ENCODE measurements at regions not wholly inside any gene's neighbourhood (a gene's known extent, or its start where the extent isn't known, plus 50 kb on each side); places are given as distances from the start of the nearest gene placed in this dataset.
"Not testable (repeated sequence)": the region's sequence is repeated elsewhere in the genome, so short reads cannot be mapped to it uniquely, and the experiment has no call there.

DNA sequence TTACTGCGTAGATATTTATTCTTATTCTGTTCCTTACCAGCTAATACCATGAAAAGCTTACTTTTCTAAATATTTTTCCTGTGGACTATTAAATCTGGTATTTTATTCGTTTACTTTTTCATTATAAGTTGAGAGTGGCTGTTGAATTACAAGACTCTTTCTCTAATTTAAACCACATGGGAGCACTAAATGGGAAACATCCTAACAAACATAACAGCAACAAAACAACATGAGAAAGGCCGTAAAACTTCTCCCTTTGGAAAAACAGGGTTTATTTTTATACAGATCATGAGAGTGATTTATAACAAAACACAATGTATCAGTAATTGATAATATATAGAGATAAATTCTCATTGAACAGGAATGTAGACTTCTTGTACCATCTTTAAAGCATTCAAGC lies 1592.1 kb downstream of the EFNB2 start:
- Histone ChIP-seq H3K18ac (ENCODE audit: low read length) (no peak overlapping the region), H2BK120ac (ENCODE audit: low read depth, low read length) (no peak overlapping the region), H3K79me1 (ENCODE audit: low read depth, low read length) (no peaks in the 10 kb centered on the region), H3K4ac (ENCODE audit: low read length) (no peak overlapping the region), H4K91ac (ENCODE audit: low read depth, low read length, poor library complexity) (no peak overlapping the region), H2AK5ac (ENCODE audit: low read depth, low read length) (no peak overlapping the region), H3K9ac (ENCODE audit: low read depth, low read length, poor library complexity) (no peak overlapping the region), H3K9me3 (replicated peaks in 1 of 2; ENCODE audit: control insufficient read depth in 2 of 2, insufficient read depth in 1 of 2, low read depth in 1 of 2, low read length in 2 of 2) (no peaks in the 10 kb centered on the region), H4K8ac (ENCODE audit: low read depth, low read length) (no peak overlapping the region), H2BK5ac (ENCODE audit: low read length) (no peak overlapping the region), H2BK15ac (ENCODE audit: low read length) (no peak overlapping the region), H3K27ac (replicated peaks; ENCODE audit: low read length) (no peak overlapping the region), H2AFZ (ENCODE audit: low read length) (no peak overlapping the region), H3K4me2 (ENCODE audit: insufficient read depth, low read length, poor library complexity, severe bottlenecking) (no peak overlapping the region), H3K4me3 (ENCODE audit: low read length in 2 of 2) (no peak overlapping the region), H3K4me1 (ENCODE audit: control insufficient read depth in 2 of 2, insufficient read depth in 1 of 2, low read depth in 1 of 2, low read length in 2 of 2) (no peaks in the 10 kb centered on the region), H3K23ac (ENCODE audit: low read depth, low read length, poor library complexity) (no peak overlapping the region), H3K36me3 (replicated peaks in 1 of 2; ENCODE audit: control insufficient read depth in 2 of 2, insufficient read depth in 2 of 2, low read length in 2 of 2) (no peaks in the 10 kb centered on the region), H3K27me3 (ENCODE audit: control insufficient read depth in 3 of 3, insufficient read depth in 3 of 3, low read depth in 1 of 3, low read length in 3 of 3) (no peaks in the 10 kb centered on the region), H2BK12ac (ENCODE audit: low read length) (no peak overlapping the region), H3K14ac (ENCODE audit: low read length) (no peak overlapping the region)
- WGBS, 2 donors (ENCODE audit: extremely low coverage in 2 of 2, insufficient read length in 2 of 2, insufficient replicate concordance in 1 of 2) = no CpG with 5 or more reads among the region's 3 CpGs
- no peak for DNase-seq (ENCODE audit: low spot score)

DNA sequence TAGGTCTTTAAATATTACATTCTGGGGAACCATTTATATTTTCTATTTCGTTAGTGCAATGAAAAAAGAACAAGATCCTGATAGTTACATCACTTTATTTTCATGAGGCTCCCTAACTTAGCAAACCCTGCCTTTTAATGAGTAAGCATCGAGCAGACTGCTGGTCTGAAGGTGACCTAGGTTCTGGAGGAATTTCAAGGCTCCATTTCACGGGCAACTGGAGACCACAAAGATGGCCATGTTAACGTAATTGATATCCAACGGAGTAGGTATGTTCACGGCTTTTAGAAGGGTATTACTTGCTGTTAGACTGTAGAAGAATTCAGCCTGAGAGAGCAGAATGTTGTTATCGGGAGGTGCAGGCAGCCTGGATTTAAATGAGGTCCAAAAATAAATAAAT lies 1597.6 kb downstream of the EFNB2 start:
- Histone ChIP-seq H3K4me3 (ENCODE audit: low read length in 2 of 2) (no peak overlapping the region), H3K4me1 (ENCODE audit: control insufficient read depth in 2 of 2, insufficient read depth in 1 of 2, low read depth in 1 of 2, low read length in 2 of 2) (no peaks in the 10 kb centered on the region), H4K91ac (ENCODE audit: low read depth, low read length, poor library complexity) (no peak overlapping the region), H3K9ac (ENCODE audit: low read depth, low read length, poor library complexity) (no peak overlapping the region), H3K36me3 (replicated peaks in 1 of 2; ENCODE audit: control insufficient read depth in 2 of 2, insufficient read depth in 2 of 2, low read length in 2 of 2) (no peaks in the 10 kb centered on the region), H4K8ac (ENCODE audit: low read depth, low read length) (no peak overlapping the region), H2BK12ac (ENCODE audit: low read length) (no peak overlapping the region), H3K27ac (replicated peaks; ENCODE audit: low read length) (no peak overlapping the region), H2AK5ac (ENCODE audit: low read depth, low read length) (no peak overlapping the region), H3K9me3 (replicated peaks in 1 of 2; ENCODE audit: control insufficient read depth in 2 of 2, insufficient read depth in 1 of 2, low read depth in 1 of 2, low read length in 2 of 2) (no peaks in the 10 kb centered on the region), H3K4me2 (ENCODE audit: insufficient read depth, low read length, poor library complexity, severe bottlenecking) (no peak overlapping the region), H3K79me1 (ENCODE audit: low read depth, low read length) (no peaks in the 10 kb centered on the region), H2AFZ (ENCODE audit: low read length) (peak overlapping the region; percentile 50), H2BK5ac (ENCODE audit: low read length) (no peak overlapping the region), H2BK15ac (ENCODE audit: low read length) (no peak overlapping the region), H3K18ac (ENCODE audit: low read length) (no peak overlapping the region), H3K4ac (ENCODE audit: low read length) (no peak overlapping the region), H3K27me3 (ENCODE audit: control insufficient read depth in 3 of 3, insufficient read depth in 3 of 3, low read depth in 1 of 3, low read length in 3 of 3) (no peaks in the 10 kb centered on the region), H2BK120ac (ENCODE audit: low read depth, low read length) (no peak overlapping the region), H3K14ac (ENCODE audit: low read length) (no peak overlapping the region), H3K23ac (ENCODE audit: low read depth, low read length, poor library complexity) (no peak overlapping the region)
- DNase-seq (ENCODE audit: low spot score) = no peak
- WGBS, 2 donors (ENCODE audit: extremely low coverage in 2 of 2, insufficient read length in 2 of 2, insufficient replicate concordance in 1 of 2) = no CpG with 5 or more reads among the region's 7 CpGs

DNA sequence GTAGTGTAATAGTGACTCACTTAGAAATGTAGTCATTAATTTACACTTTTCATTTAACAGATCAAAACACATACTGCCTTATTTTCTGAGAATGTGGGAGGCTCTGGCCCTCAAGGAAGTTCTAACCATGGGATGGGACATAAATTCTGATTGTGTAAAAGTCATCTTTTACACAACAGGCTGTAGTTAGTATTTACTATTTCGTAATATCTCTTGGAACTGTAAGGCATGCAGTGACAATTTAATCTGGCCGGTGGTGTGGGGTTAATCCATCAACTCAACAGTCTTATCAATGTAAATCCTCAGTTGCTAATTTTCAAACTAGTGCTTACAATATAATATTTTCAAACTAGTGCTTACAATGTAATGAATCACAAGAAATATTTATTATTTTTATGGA lies 1599.2 kb downstream of the EFNB2 start:
- Histone ChIP-seq H2BK5ac (ENCODE audit: low read length) (no peak overlapping the region), H2AK5ac (ENCODE audit: low read depth, low read length) (no peak overlapping the region), H3K9ac (ENCODE audit: low read depth, low read length, poor library complexity) (no peak overlapping the region), H3K18ac (ENCODE audit: low read length) (no peak overlapping the region), H2AFZ (ENCODE audit: low read length) (no peak overlapping the region), H4K8ac (ENCODE audit: low read depth, low read length) (no peak overlapping the region), H3K9me3 (replicated peaks in 1 of 2; ENCODE audit: control insufficient read depth in 2 of 2, insufficient read depth in 1 of 2, low read depth in 1 of 2, low read length in 2 of 2) (no peaks in the 10 kb centered on the region), H3K4ac (ENCODE audit: low read length) (no peak overlapping the region), H3K4me2 (ENCODE audit: insufficient read depth, low read length, poor library complexity, severe bottlenecking) (no peak overlapping the region), H3K27ac (replicated peaks; ENCODE audit: low read length) (no peak overlapping the region), H3K27me3 (ENCODE audit: control insufficient read depth in 3 of 3, insufficient read depth in 3 of 3, low read depth in 1 of 3, low read length in 3 of 3) (no peaks in the 10 kb centered on the region), H2BK120ac (ENCODE audit: low read depth, low read length) (no peak overlapping the region), H3K4me1 (ENCODE audit: control insufficient read depth in 2 of 2, insufficient read depth in 1 of 2, low read depth in 1 of 2, low read length in 2 of 2) (no peaks in the 10 kb centered on the region), H3K23ac (ENCODE audit: low read depth, low read length, poor library complexity) (no peak overlapping the region), H3K14ac (ENCODE audit: low read length) (no peak overlapping the region), H3K4me3 (ENCODE audit: low read length in 2 of 2) (no peak overlapping the region), H2BK15ac (ENCODE audit: low read length) (no peak overlapping the region), H2BK12ac (ENCODE audit: low read length) (no peak overlapping the region), H3K79me1 (ENCODE audit: low read depth, low read length) (no peaks in the 10 kb centered on the region), H4K91ac (ENCODE audit: low read depth, low read length, poor library complexity) (no peak overlapping the region), H3K36me3 (replicated peaks in 1 of 2; ENCODE audit: control insufficient read depth in 2 of 2, insufficient read depth in 2 of 2, low read length in 2 of 2) (no peaks in the 10 kb centered on the region)
- WGBS, 2 donors (ENCODE audit: extremely low coverage in 2 of 2, insufficient read length in 2 of 2, insufficient replicate concordance in 1 of 2) = no CpG with 5 or more reads among the region's 2 CpGs
- DNase-seq (ENCODE audit: low spot score) = no peak

DNA sequence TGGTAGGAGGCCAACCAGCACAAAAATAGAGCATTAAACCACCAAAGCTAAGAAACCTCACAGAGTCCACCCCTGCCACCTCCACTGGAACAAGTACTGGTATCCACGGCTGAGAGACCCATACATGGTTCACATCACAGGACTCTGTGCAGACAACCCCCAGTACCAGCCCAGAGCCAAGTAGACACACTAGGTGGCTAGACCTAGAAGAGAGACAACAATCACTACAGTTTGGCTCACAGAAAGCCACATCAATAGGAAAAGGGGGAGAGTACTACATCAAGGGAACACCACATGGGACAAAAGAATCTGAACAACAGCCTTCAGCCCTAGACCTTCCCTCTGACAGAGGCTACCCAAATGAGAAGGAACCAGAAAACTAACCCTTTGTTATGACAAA lies 1614.9 kb downstream of the EFNB2 start:
- H2BK120ac ChIP-seq (ENCODE audit: low read depth, low read length) = not testable (repeated sequence)
- WGBS, 2 donors (ENCODE audit: extremely low coverage in 2 of 2, insufficient read length in 2 of 2, insufficient replicate concordance in 1 of 2) = no CpG with 5 or more reads among the region's 1 CpG

More for the DNA sequence above, 1614.9 kb downstream of the EFNB2 start:
- H3K18ac ChIP-seq (ENCODE audit: low read length); H3K4me2 ChIP-seq (ENCODE audit: insufficient read depth, low read length, poor library complexity, severe bottlenecking); H3K4ac ChIP-seq (ENCODE audit: low read length); H2AFZ ChIP-seq (ENCODE audit: low read length); H2BK15ac ChIP-seq (ENCODE audit: low read length); H2AK5ac ChIP-seq (ENCODE audit: low read depth, low read length); H3K9me3 ChIP-seq (replicated peaks in 1 of 2; ENCODE audit: control insufficient read depth in 2 of 2, insufficient read depth in 1 of 2, low read depth in 1 of 2, low read length in 2 of 2); H4K91ac ChIP-seq (ENCODE audit: low read depth, low read length, poor library complexity); H2BK12ac ChIP-seq (ENCODE audit: low read length); H4K8ac ChIP-seq (ENCODE audit: low read depth, low read length); H3K9ac ChIP-seq (ENCODE audit: low read depth, low read length, poor library complexity); H3K36me3 ChIP-seq (replicated peaks in 1 of 2; ENCODE audit: control insufficient read depth in 2 of 2, insufficient read depth in 2 of 2, low read length in 2 of 2); H3K4me1 ChIP-seq (ENCODE audit: control insufficient read depth in 2 of 2, insufficient read depth in 1 of 2, low read depth in 1 of 2, low read length in 2 of 2); DNase-seq (ENCODE audit: low spot score); H2BK5ac ChIP-seq (ENCODE audit: low read length); H3K4me3 ChIP-seq (ENCODE audit: low read length in 2 of 2); H3K79me1 ChIP-seq (ENCODE audit: low read depth, low read length); H3K27me3 ChIP-seq (ENCODE audit: control insufficient read depth in 3 of 3, insufficient read depth in 3 of 3, low read depth in 1 of 3, low read length in 3 of 3); H3K27ac ChIP-seq (replicated peaks; ENCODE audit: low read length); H3K23ac ChIP-seq (ENCODE audit: low read depth, low read length, poor library complexity); H3K14ac ChIP-seq (ENCODE audit: low read length): not testable (repeated sequence)

All from neuronal stem cell (in vitro differentiated cells).